Activated CD4-positive, alpha-beta memory T cell treated with anti-CD3 and anti-CD28 coated beads, Interleukin-2, amount 10 ng/mL, durations not matched to agents 7 days and 5 days (primary cell): ENCODE measurements at regions not wholly inside any gene's neighbourhood (a gene's known extent, or its start where the extent isn't known, plus 50 kb on each side); places are given as distances from the start of the nearest gene placed in this dataset.

Source experiments
- CTCF ChIA-PET: fragments of 350-600 bp; sonication (Branson Sonifier 250); formaldehyde crosslinking; loops from one replicate; lab custom pipeline; 2021; ENCODE audit warnings: antibody characterized with exemption, inconsistent platforms; lab: Charles Lee
- POLR2A ChIA-PET: fragments of 350-600 bp; sonication (Branson Sonifier 250); formaldehyde crosslinking; loops from one replicate; lab custom pipeline; 2021; ENCODE audit warnings: antibody characterized with exemption; lab: Charles Lee
- DNase-seq: peaks from one replicate; pipeline ENCODE4 v3.0.0-alpha.2; 2020
- H3K27ac Mint-ChIP-seq: one replicate; pipeline ENCODE4 v1.8.0; 2021; ENCODE audit warnings: mild to moderate bottlenecking, mixed read lengths
- H3K27me3 Mint-ChIP-seq: one replicate; pipeline ENCODE4 v1.8.0; 2021; ENCODE audit warnings: mixed read lengths
- H3K36me3 Mint-ChIP-seq: one replicate; pipeline ENCODE4 v1.8.0; 2021; ENCODE audit warnings: low read depth, mixed read lengths
- H3K4me1 Mint-ChIP-seq: one replicate; pipeline ENCODE4 v1.8.0; 2021; ENCODE audit warnings: mixed read lengths
- H3K4me3 Mint-ChIP-seq: one replicate; pipeline ENCODE4 v1.8.0; 2021; ENCODE audit warnings: mild to moderate bottlenecking, mixed read lengths
- H3K9me3 Mint-ChIP-seq: one replicate; pipeline ENCODE4 v1.8.0; 2021; ENCODE audit warnings: mixed read lengths

GRCh38 chr3:22901684-22902083 lies 301.4 kb upstream of the UBE2E2 start:
- H3K27ac Mint-ChIP-seq: no peak overlapping the region
- ChIA-PET POLR2A (no interaction called here), CTCF (no interaction called here)
- no peaks in the 10 kb centered on the region for H3K27me3 Mint-ChIP-seq
- H3K4me1 Mint-ChIP-seq: no peaks in the 10 kb centered on the region
- no peaks in the 10 kb centered on the region for H3K36me3 Mint-ChIP-seq
- H3K4me3 Mint-ChIP-seq: no peak overlapping the region
- DNase-seq: no peak
- H3K9me3 Mint-ChIP-seq: no peaks in the 10 kb centered on the region

- Mint-ChIP-seq H3K27me3 (no peaks in the 10 kb centered on the region), H3K9me3 (no peaks in the 10 kb centered on the region), H3K4me1 (no peaks in the 10 kb centered on the region), H3K27ac (no peak overlapping the region), H3K4me3 (no peak overlapping the region), H3K36me3 (no peaks in the 10 kb centered on the region)
- no peak for DNase-seq
- ChIA-PET CTCF (no interaction called here), POLR2A (no interaction called here)
Measured at GRCh38 chr3:22907161-22907780, 295.9 kb upstream of the UBE2E2 start.

- Mint-ChIP-seq H3K9me3 (no peaks in the 10 kb centered on the region), H3K27ac (no peak overlapping the region), H3K27me3 (no peaks in the 10 kb centered on the region), H3K4me1 (no peaks in the 10 kb centered on the region), H3K4me3 (no peak overlapping the region), H3K36me3 (no peaks in the 10 kb centered on the region)
- ChIA-PET POLR2A (no interaction called here), CTCF (no interaction called here)
- no peak for DNase-seq
Measured at GRCh38 chr3:22907796-22908195, 295.3 kb upstream of the UBE2E2 start.

GRCh38 chr3:22908989-22909507 lies 294.1 kb upstream of the UBE2E2 start:
- DNase-seq: no peak
- H3K27me3 Mint-ChIP-seq: no peaks in the 10 kb centered on the region
- ChIA-PET CTCF (no interaction called here), POLR2A (no interaction called here)
- no peaks in the 10 kb centered on the region for H3K4me1 Mint-ChIP-seq
- H3K27ac Mint-ChIP-seq: no peak overlapping the region
- no peaks in the 10 kb centered on the region for H3K9me3 Mint-ChIP-seq
- no peaks in the 10 kb centered on the region for H3K36me3 Mint-ChIP-seq
- no peak overlapping the region for H3K4me3 Mint-ChIP-seq

- Mint-ChIP-seq H3K9me3 (peaks cover 3% of the 10 kb centered on the region), H3K4me1 (no peaks in the 10 kb centered on the region), H3K27ac (no peak overlapping the region), H3K4me3 (no peak overlapping the region), H3K27me3 (no peaks in the 10 kb centered on the region), H3K36me3 (no peaks in the 10 kb centered on the region)
- ChIA-PET POLR2A (no interaction called here), CTCF (no interaction called here)
- DNase-seq: no peak
Measured at GRCh38 chr3:22916933-22917332, 286.2 kb upstream of the UBE2E2 start.

- Mint-ChIP-seq H3K4me3 (no peak overlapping the region), H3K27me3 (no peaks in the 10 kb centered on the region), H3K4me1 (no peaks in the 10 kb centered on the region), H3K27ac (no peak overlapping the region), H3K9me3 (peaks cover 3% of the 10 kb centered on the region), H3K36me3 (no peaks in the 10 kb centered on the region)
- DNase-seq: no peak
- POLR2A ChIA-PET: no interaction called here
- CTCF ChIA-PET: interaction anchor here (0.6 kb wide), 1 partner anchor 1001 kb away, joined by 3 read pairs; no protein-coding TSS in a partner anchor
Measured at GRCh38 chr3:22920006-22920405, 283.1 kb upstream of the UBE2E2 start.

GRCh38 chr3:22922317-22922716 lies 280.8 kb upstream of the UBE2E2 start:
- no peak overlapping the region for H3K4me3 Mint-ChIP-seq
- CTCF ChIA-PET: no interaction called here
- H3K9me3 Mint-ChIP-seq: no peaks in the 10 kb centered on the region
- H3K27me3 Mint-ChIP-seq: no peaks in the 10 kb centered on the region
- POLR2A ChIA-PET: no interaction called here
- no peak overlapping the region for H3K27ac Mint-ChIP-seq
- no peak for DNase-seq
- no peaks in the 10 kb centered on the region for H3K36me3 Mint-ChIP-seq
- H3K4me1 Mint-ChIP-seq: no peaks in the 10 kb centered on the region

- ChIA-PET CTCF (no interaction called here), POLR2A (no interaction called here)
- Mint-ChIP-seq H3K36me3 (no peaks in the 10 kb centered on the region), H3K4me3 (no peak overlapping the region), H3K27ac (no peak overlapping the region), H3K4me1 (no peaks in the 10 kb centered on the region), H3K9me3 (no peaks in the 10 kb centered on the region), H3K27me3 (no peaks in the 10 kb centered on the region)
- DNase-seq: no peak
Measured at GRCh38 chr3:22923711-22924110, 279.4 kb upstream of the UBE2E2 start.

- no peaks in the 10 kb centered on the region for H3K27me3 Mint-ChIP-seq
- H3K27ac Mint-ChIP-seq: no peak overlapping the region
- H3K4me3 Mint-ChIP-seq: no peak overlapping the region
- H3K4me1 Mint-ChIP-seq: no peaks in the 10 kb centered on the region
- DNase-seq: no peak
- no peaks in the 10 kb centered on the region for H3K36me3 Mint-ChIP-seq
- H3K9me3 Mint-ChIP-seq: no peaks in the 10 kb centered on the region
- ChIA-PET POLR2A (no interaction called here), CTCF (no interaction called here)
Measured at GRCh38 chr3:22928216-22929110, 274.7 kb upstream of the UBE2E2 start.

- no peaks in the 10 kb centered on the region for H3K4me1 Mint-ChIP-seq
- DNase-seq: no peak
- H3K9me3 Mint-ChIP-seq: no peaks in the 10 kb centered on the region
- CTCF ChIA-PET: no interaction called here
- H3K4me3 Mint-ChIP-seq: no peak overlapping the region
- no peaks in the 10 kb centered on the region for H3K27me3 Mint-ChIP-seq
- no peaks in the 10 kb centered on the region for H3K36me3 Mint-ChIP-seq
- POLR2A ChIA-PET: no interaction called here
- no peak overlapping the region for H3K27ac Mint-ChIP-seq
Measured at GRCh38 chr3:22933051-22933840, 269.9 kb upstream of the UBE2E2 start.

GRCh38 chr3:22933841-22934116 lies 269.3 kb upstream of the UBE2E2 start:
- CTCF ChIA-PET: no interaction called here
- DNase-seq: no peak
- H3K4me3 Mint-ChIP-seq: no peak overlapping the region
- no peak overlapping the region for H3K27ac Mint-ChIP-seq
- H3K27me3 Mint-ChIP-seq: no peaks in the 10 kb centered on the region
- H3K36me3 Mint-ChIP-seq: no peaks in the 10 kb centered on the region
- no peaks in the 10 kb centered on the region for H3K4me1 Mint-ChIP-seq
- POLR2A ChIA-PET: no interaction called here
- H3K9me3 Mint-ChIP-seq: no peaks in the 10 kb centered on the region

GRCh38 chr3:22935040-22935439 lies 268.1 kb upstream of the UBE2E2 start:
- Mint-ChIP-seq H3K36me3 (no peaks in the 10 kb centered on the region), H3K9me3 (no peaks in the 10 kb centered on the region), H3K4me3 (no peak overlapping the region), H3K27me3 (no peaks in the 10 kb centered on the region), H3K4me1 (no peaks in the 10 kb centered on the region), H3K27ac (no peak overlapping the region)
- DNase-seq: no peak
- ChIA-PET POLR2A (no interaction called here), CTCF (no interaction called here)

- POLR2A ChIA-PET: no interaction called here
Measured at GRCh38 chr3:22937536-22937935, 265.6 kb upstream of the UBE2E2 start.

More at GRCh38 chr3:22937536-22937935, 265.6 kb upstream of the UBE2E2 start:
- CTCF ChIA-PET: no interaction called here
- Mint-ChIP-seq H3K4me1 (no peaks in the 10 kb centered on the region), H3K4me3 (no peak overlapping the region), H3K36me3 (no peaks in the 10 kb centered on the region), H3K27ac (no peak overlapping the region), H3K9me3 (no peaks in the 10 kb centered on the region), H3K27me3 (no peaks in the 10 kb centered on the region)
- no peak for DNase-seq
